Body of pancreas (tissue), 4 donors: ENCODE measurements at regions not wholly inside any gene's neighbourhood (a gene's known extent, or its start where the extent isn't known, plus 50 kb on each side); places are given as distances from the start of the nearest gene placed in this dataset.

Source experiments
- CTCF ChIP-seq, 7 experiments: fragments of 450-650 bp in 4 of 7; fragments of 200-600 bp in 3 of 7; sonication (generic) in 3 of 7; IDR thresholded peaks; one replicate each; pipeline ENCODE4 v1.5.1; 2016 to 2019; ENCODE audit warnings: antibody characterized with exemption in 7 of 7
- POLR2A ChIP-seq, 3 donors: fragments of 450-650 bp; IDR thresholded peaks; one replicate each; pipeline ENCODE4 v1.6.1; 2016; ENCODE audit warnings: antibody characterized with exemption in 3 of 3, mild to moderate bottlenecking in 2 of 3

- TF ChIP-seq CTCF (IDR thresholded peaks at IDR 0.05) = no peak
- no peak for TF ChIP-seq POLR2A (IDR thresholded peaks at IDR 0.05)
Measured at GRCh38 chr5:93300945-93301344, 280.1 kb downstream of the NR2F1-AS1 start.
